Fibroblast of pulmonary artery (primary cell): ENCODE measurements at regions not wholly inside any gene's neighbourhood (a gene's known extent, or its start where the extent isn't known, plus 50 kb on each side); places are given as distances from the start of the nearest gene placed in this dataset.

Experiments
- DNase-seq: peaks from one replicate; pipeline ENCODE4 v3.0.0-alpha.2; 2010; ENCODE audit warnings: low read depth
- H3K4me3 ChIP-seq: replicated peaks from 2 replicates; pipeline ENCODE4 v1.5.1; 2011; ENCODE audit warnings: low read depth, mild to moderate bottlenecking, control low read depth, low read length, moderate library complexity
- TF ChIP-seq, protein P1 (sequence below): IDR thresholded peaks from 2 replicates; pipeline ENCODE4 v1.5.1; 2011; ENCODE audit warnings: mild to moderate bottlenecking, control low read depth, low read length, inconsistent platforms; ENCODE audit errors: missing control alignments

DNA sequence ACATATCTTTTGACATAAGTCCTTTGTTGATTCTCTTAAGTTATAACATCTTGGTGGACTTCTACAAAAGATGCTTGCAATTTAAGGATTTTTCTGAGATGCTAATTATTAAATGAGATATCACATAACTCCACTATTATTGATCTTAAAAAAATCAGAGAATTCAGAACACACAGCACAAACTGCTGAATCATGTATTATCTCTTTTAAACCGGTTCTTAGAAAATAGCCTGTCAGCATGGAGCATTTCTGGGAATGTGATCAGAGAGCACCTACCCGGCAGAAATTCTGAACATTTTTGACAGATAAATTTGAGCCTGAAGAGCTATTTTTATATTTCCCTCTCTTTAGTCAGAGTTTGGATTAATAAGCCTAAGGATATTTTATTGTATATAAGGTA lies 50.2 kb upstream of the PCLO start:
- H3K4me3 ChIP-seq = no peak overlapping the region
- DNase-seq = no peak
- TF ChIP-seq, protein P1, sequence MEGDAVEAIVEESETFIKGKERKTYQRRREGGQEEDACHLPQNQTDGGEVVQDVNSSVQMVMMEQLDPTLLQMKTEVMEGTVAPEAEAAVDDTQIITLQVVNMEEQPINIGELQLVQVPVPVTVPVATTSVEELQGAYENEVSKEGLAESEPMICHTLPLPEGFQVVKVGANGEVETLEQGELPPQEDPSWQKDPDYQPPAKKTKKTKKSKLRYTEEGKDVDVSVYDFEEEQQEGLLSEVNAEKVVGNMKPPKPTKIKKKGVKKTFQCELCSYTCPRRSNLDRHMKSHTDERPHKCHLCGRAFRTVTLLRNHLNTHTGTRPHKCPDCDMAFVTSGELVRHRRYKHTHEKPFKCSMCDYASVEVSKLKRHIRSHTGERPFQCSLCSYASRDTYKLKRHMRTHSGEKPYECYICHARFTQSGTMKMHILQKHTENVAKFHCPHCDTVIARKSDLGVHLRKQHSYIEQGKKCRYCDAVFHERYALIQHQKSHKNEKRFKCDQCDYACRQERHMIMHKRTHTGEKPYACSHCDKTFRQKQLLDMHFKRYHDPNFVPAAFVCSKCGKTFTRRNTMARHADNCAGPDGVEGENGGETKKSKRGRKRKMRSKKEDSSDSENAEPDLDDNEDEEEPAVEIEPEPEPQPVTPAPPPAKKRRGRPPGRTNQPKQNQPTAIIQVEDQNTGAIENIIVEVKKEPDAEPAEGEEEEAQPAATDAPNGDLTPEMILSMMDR = no peak
